Upper lobe of left lung (tissue), 6 donors: ENCODE measurements at regions not wholly inside any gene's neighbourhood (a gene's known extent, or its start where the extent isn't known, plus 50 kb on each side); places are given as distances from the start of the nearest gene placed in this dataset.

Source experiments
- ATAC-seq, 2 donors: fragments of 200-7000 bp; cut with Tn5 transposase; one replicate each; pipeline ENCODE4 v1.9.1; 2022; ENCODE audit warnings: mild to moderate bottlenecking in 2 of 2, moderate library complexity in 2 of 2; ENCODE audit not compliant: low FRiP score in 2 of 2
- DNase-seq, 2 donors: peaks; one replicate each; pipeline ENCODE4 v3.0.0-alpha.2; 2019 to 2020
- H3K27ac ChIP-seq, 4 donors: fragments of 200-600 bp; sonication (generic); one replicate each; pipeline ENCODE4 v1.5.1; 2016 to 2019
- H3K27me3 ChIP-seq, 4 donors: fragments of 200-600 bp; sonication (generic); one replicate each; pipeline ENCODE4 v1.5.1; 2017 to 2019
- H3K36me3 ChIP-seq, 4 donors: fragments of 200-600 bp; sonication (generic); one replicate each; pipeline ENCODE4 v1.5.1; 2016 to 2019
- H3K4me1 ChIP-seq, 4 donors: fragments of 200-600 bp; sonication (generic); one replicate each; pipeline ENCODE4 v1.5.1; 2018 to 2019
- H3K4me3 ChIP-seq, 4 donors: fragments of 200-600 bp; sonication (generic); one replicate each; pipeline ENCODE4 v1.5.1; 2017 to 2019; ENCODE audit warnings: mild to moderate bottlenecking in 2 of 4, moderate library complexity in 1 of 4
- H3K9me3 ChIP-seq, 4 donors: fragments of 200-600 bp; sonication (generic); one replicate each; pipeline ENCODE4 v1.5.1; 2018 to 2019
- EP300 ChIP-seq, 4 donors: sonication (generic); formaldehyde crosslinking; IDR thresholded peaks; one replicate each; pipeline ENCODE4 v1.5.1; 2017; ENCODE audit warnings: antibody characterized with exemption in 4 of 4, control low read depth in 2 of 4
- POLR2A ChIP-seq, 4 donors: fragments of 450-650 bp; IDR thresholded peaks; one replicate each; pipeline ENCODE4 v1.5.1; 2016 to 2017; ENCODE audit warnings: antibody characterized with exemption in 4 of 4, mild to moderate bottlenecking in 2 of 4
- POLR2AphosphoS5 ChIP-seq, 2 donors: sonication (generic); formaldehyde crosslinking; IDR thresholded peaks; one replicate each; pipeline ENCODE4 v1.5.1; 2017; ENCODE audit warnings: antibody characterized with exemption in 2 of 2
- WGBS, 2 donors: methylation state at CpG; one replicate each; pipeline ENCODE4 v1.1.5; 2017 to 2018; 5-methylcytosine and 5-hydroxymethylcytosine counted together
- TF ChIP-seq, protein P1 (sequence below), 6 experiments: fragments of 450-650 bp in 4 of 6; fragments of 200-600 bp in 2 of 6; sonication (generic) in 2 of 6; IDR thresholded peaks; one replicate each; pipeline ENCODE4 v1.5.1; 2016 to 2019; ENCODE audit warnings: antibody characterized with exemption in 6 of 6
- donor health status: DM: no; HTN: no; CAD: no; lungs with moderate emphysema.
- donor health status: DM: no; HTN: yes; CAD: no; lungs with severe emphysema.

DNA sequence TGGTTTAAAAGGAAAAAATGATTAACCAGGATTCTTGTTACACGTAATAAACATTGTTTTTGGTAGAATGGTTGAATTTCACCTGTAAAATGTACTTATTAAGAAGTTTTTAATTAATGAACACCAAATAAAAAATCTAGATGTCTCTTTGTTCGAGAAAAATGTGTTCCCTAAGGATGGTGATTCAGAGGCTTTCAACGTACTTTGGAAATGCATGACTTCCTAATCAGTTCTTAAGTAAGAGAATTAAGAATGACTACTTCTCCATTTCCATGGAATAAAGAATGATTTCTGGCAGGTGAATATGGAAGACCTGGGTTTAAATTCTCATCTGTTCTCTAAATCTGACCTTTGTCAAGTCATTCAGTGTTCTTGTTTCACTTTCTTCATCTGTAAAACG, 428.6 kb downstream of the KCNH5 start:
- WGBS, 2 donors, result 80 to 81% methylated on average over 4 of the region's 4 CpGs

GRCh38 chr14:62626416-62626815, 418.8 kb downstream of the KCNH5 start:
- 63% methylated on average over 5 of the region's 5 CpGs for WGBS, 2 donors
- no peak overlapping the region for H3K27ac ChIP-seq
- no peak for DNase-seq

More for the DNA sequence above, 428.6 kb downstream of the KCNH5 start:
- H3K27me3 ChIP-seq, result no peaks in the 10 kb centered on the region
- H3K9me3 ChIP-seq, result no peaks in the 10 kb centered on the region
- ATAC-seq (no peak), DNase-seq (no peak)
- TF ChIP-seq, protein P1, sequence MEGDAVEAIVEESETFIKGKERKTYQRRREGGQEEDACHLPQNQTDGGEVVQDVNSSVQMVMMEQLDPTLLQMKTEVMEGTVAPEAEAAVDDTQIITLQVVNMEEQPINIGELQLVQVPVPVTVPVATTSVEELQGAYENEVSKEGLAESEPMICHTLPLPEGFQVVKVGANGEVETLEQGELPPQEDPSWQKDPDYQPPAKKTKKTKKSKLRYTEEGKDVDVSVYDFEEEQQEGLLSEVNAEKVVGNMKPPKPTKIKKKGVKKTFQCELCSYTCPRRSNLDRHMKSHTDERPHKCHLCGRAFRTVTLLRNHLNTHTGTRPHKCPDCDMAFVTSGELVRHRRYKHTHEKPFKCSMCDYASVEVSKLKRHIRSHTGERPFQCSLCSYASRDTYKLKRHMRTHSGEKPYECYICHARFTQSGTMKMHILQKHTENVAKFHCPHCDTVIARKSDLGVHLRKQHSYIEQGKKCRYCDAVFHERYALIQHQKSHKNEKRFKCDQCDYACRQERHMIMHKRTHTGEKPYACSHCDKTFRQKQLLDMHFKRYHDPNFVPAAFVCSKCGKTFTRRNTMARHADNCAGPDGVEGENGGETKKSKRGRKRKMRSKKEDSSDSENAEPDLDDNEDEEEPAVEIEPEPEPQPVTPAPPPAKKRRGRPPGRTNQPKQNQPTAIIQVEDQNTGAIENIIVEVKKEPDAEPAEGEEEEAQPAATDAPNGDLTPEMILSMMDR (IDR thresholded peaks at IDR 0.05), result no peak
- no peak for TF ChIP-seq POLR2AphosphoS5 (IDR thresholded peaks at IDR 0.05)
- no peak for TF ChIP-seq POLR2A (IDR thresholded peaks at IDR 0.05)
- TF ChIP-seq EP300 (IDR thresholded peaks at IDR 0.05), result no peak
- no peak overlapping the region for H3K27ac ChIP-seq
- no peaks in the 10 kb centered on the region for H3K36me3 ChIP-seq
- H3K4me3 ChIP-seq, result no peak overlapping the region
- H3K4me1 ChIP-seq, result no peaks in the 10 kb centered on the region

GRCh38 chr14:62629176-62629725, 416.0 kb downstream of the KCNH5 start:
- no peaks in the 10 kb centered on the region for H3K27me3 ChIP-seq
- no peaks in the 10 kb centered on the region for H3K4me1 ChIP-seq
- ATAC-seq, result no peak
- no peak for DNase-seq
- H3K36me3 ChIP-seq, result no peaks in the 10 kb centered on the region
- 78 to 83% methylated on average over 9 of the region's 9 CpGs for WGBS, 2 donors
- no peak overlapping the region for H3K4me3 ChIP-seq
- H3K9me3 ChIP-seq, result no peaks in the 10 kb centered on the region
- no peak overlapping the region for H3K27ac ChIP-seq
- TF ChIP-seq, protein P1 (IDR thresholded peaks at IDR 0.05), result no peak
- TF ChIP-seq POLR2A (IDR thresholded peaks at IDR 0.05) (no peak), EP300 (IDR thresholded peaks at IDR 0.05) (no peak), POLR2AphosphoS5 (IDR thresholded peaks at IDR 0.05) (no peak)

More at GRCh38 chr14:62626416-62626815, 418.8 kb downstream of the KCNH5 start:
- Histone ChIP-seq H3K4me3 (no peak overlapping the region), H3K27me3 (no peaks in the 10 kb centered on the region), H3K4me1 (no peaks in the 10 kb centered on the region), H3K9me3 (no peaks in the 10 kb centered on the region), H3K36me3 (no peaks in the 10 kb centered on the region)
- ATAC-seq, result no peak
- TF ChIP-seq POLR2AphosphoS5 (IDR thresholded peaks at IDR 0.05) (no peak), EP300 (IDR thresholded peaks at IDR 0.05) (no peak), POLR2A (IDR thresholded peaks at IDR 0.05) (no peak)
- TF ChIP-seq, protein P1 (IDR thresholded peaks at IDR 0.05), result no peak

- DNase-seq (no peak), ATAC-seq (no peak)
- Histone ChIP-seq H3K27ac (no peak overlapping the region), H3K27me3 (no peaks in the 10 kb centered on the region), H3K9me3 (no peaks in the 10 kb centered on the region), H3K36me3 (no peaks in the 10 kb centered on the region), H3K4me3 (no peak overlapping the region), H3K4me1 (no peaks in the 10 kb centered on the region)
- WGBS, 2 donors, result 93% methylated on average over 3 of the region's 3 CpGs
- TF ChIP-seq POLR2AphosphoS5 (IDR thresholded peaks at IDR 0.05) (no peak), EP300 (IDR thresholded peaks at IDR 0.05) (no peak), POLR2A (IDR thresholded peaks at IDR 0.05) (no peak)
- TF ChIP-seq, protein P1 (IDR thresholded peaks at IDR 0.05), result no peak
Observed at GRCh38 chr14:62631176-62631575, 414.1 kb downstream of the KCNH5 start.

- H3K4me1 ChIP-seq, result no peaks in the 10 kb centered on the region
- H3K36me3 ChIP-seq, result no peaks in the 10 kb centered on the region
- no peak for DNase-seq
- 87 to 88% methylated on average over 4 of the region's 4 CpGs for WGBS, 2 donors
- no peak for ATAC-seq
- H3K27me3 ChIP-seq, result no peaks in the 10 kb centered on the region
- no peaks in the 10 kb centered on the region for H3K9me3 ChIP-seq
- TF ChIP-seq EP300 (IDR thresholded peaks at IDR 0.05) (no peak), POLR2AphosphoS5 (IDR thresholded peaks at IDR 0.05) (no peak), POLR2A (IDR thresholded peaks at IDR 0.05) (no peak)
- TF ChIP-seq, protein P1 (IDR thresholded peaks at IDR 0.05), result no peak
- H3K4me3 ChIP-seq, result no peak overlapping the region
- H3K27ac ChIP-seq, result no peak overlapping the region
Observed at GRCh38 chr14:62632771-62633170, 412.5 kb downstream of the KCNH5 start.
